SHP77 (cell line): ENCODE measurements at regions not wholly inside any gene's neighbourhood (a gene's known extent, or its start where the extent isn't known, plus 50 kb on each side); places are given as distances from the start of the nearest gene placed in this dataset.
"Not testable (repeated sequence)": the region's sequence is repeated elsewhere in the genome, so short reads cannot be mapped to it uniquely, and the experiment has no call there.

ENCODE experiments used
- DNase-seq, 2 experiments: peaks; one replicate each; lab custom pipeline; 2025; lab: John Stamatoyannopoulos, UW

- DNase-seq: no peak
These were observed 368.5 kb downstream of the KIF2B start for GRCh38 chr17:54191261-54191660.

- no peak for DNase-seq
These were observed 371.5 kb downstream of the KIF2B start for GRCh38 chr17:54194268-54194667.

DNA sequence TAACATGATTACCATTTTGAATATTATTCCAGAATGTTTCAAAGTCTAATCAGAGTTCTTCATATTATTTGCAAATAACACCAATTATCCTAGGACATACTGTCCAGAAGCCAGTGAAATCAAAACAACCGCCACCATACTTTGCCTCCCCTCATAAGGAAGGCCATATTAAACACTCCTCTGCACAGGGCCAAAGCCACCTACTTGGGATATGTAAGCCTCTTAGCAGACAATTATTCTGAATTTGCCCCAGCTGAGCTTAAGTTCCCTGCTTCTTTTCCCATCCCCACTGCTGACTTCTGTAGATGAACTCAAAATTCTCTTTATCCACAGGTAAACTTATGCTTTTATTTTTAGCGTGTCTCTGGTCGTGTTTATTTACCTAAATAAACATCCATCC lies 374.0 kb downstream of the KIF2B start:
- DNase-seq: no peak

- DNase-seq: not testable (repeated sequence)
These were observed 378.7 kb downstream of the KIF2B start for GRCh38 chr17:54201380-54201779.

DNA sequence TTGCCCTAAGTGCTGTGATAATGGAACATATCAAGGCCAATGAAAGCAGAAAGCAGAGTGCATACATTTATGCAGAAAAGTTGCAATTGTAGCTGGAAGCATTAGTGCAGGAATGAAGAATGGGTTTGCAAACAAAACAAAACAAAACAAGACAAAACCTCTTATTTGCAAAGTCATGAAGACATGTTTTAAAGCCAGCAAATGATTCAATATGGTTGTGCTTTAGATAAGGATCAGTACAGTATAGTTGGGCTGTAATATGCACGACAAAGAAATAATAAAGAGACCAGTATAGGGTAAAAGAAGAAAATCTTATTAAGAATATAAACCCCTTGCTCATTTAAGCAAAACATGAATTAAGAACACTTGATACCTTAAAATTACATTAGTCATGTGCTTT lies 398.1 kb downstream of the KIF2B start:
- DNase-seq: no peak

DNA sequence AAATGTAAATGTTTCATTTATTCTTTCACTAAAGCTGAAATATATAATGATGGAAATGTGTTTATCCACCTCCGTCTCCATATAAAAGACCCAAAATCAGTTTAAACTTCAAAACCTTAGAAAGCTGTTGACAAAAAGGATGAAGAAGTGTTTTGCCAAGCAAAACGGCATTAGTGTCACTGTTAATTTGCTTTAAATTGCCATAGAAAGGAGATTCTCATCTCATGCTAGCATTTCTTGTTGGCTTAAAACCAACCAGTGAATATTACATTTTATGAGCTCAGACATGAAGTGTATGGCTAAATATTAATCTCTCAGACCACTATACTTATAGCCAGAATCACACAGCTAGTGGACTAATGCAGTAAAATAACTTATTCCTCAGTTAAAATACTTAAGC lies 398.8 kb downstream of the KIF2B start:
- no peak for DNase-seq

DNA sequence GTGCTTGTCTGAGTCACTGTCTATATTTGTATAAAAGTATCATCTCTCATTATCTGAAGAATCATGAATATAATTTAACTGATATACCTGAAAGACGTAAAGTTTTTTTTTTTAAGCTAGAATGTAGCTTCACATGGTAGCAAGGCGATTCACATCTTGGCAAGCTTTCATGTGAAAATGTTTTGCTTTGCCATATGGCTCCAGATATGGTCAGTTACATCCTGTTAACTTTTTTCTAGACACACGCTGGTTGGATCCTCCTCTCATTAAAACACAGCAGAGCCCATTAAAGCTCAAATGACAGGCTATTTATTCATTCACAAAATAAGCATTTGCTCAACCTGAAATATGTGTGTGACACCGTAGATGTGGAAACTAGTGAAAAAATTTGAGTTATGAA lies 412.8 kb downstream of the KIF2B start:
- no peak for DNase-seq

DNA sequence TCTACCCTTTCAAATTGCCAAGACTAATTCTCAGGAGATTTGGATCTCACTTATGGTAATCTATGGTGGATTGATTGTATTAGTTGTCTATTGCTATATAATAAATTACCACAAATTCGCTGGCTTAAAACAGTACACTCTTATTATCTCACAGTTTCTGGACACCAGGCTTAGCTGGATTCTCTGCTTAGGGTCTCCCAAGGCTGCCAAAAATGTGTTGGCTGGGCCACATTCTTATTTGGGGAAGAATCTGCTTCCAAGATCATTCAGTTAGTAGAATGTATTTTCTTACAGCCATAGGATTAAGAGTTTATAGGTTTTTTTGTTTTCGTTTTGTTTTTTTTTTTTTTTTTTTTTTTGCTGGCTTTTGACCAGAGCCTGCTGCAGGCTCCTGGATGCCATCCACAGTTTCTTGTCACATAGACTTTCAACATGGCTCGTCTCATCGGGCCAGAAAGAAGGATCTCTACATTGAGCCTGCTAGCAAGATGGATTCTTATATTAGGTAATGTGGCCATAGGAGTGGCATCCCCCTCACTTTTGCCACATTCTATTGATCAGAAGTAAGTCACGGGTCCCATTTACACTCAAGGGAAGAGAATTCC lies 415.3 kb downstream of the KIF2B start:
- no peak for DNase-seq

GRCh38 chr17:54239291-54239690 lies 416.6 kb downstream of the KIF2B start:
- DNase-seq: no peak

DNA sequence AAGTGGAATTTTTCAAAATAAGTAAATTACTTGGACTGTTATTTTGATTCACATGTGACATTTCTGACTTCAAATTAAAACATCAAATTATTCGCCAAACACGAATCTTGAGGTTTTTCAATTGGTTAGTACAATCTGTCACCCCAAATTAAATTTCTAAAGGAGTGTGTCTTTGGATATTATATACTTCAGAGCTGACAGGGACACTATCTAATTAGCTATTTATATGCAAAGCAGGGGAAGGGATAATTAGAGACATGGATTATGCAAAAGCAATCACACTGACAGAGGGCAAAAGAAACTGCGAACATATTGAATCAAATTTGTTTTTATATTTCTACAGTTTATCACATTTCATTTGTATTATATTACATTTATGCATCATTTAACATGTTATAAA lies 433.0 kb downstream of the KIF2B start:
- DNase-seq: no peak

DNA sequence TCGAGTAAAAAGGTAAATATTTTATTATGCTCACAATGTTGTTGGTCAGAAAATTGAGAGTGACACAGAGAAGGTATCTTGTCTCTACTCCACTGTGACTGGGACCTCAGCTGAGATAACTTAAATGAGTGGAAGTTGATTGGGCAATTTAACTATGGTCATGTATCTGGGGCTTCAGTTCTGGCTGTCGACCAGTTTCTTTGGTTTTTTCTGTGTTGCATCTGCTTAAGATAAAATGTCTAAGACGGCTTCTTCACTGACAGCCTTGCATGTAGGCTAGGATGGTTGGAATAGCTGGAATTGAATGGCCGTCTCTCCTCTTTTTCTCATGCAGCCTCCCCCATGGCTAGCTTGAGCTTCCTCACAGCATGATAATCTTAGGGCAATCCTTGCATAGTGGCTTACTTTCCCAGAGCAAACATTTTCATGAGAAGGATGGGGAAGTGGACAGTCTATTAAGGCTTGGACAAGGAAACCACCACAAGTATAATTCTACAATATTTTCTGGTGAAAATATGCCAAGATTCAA lies 433.7 kb downstream of the KIF2B start:
- DNase-seq: no peak

GRCh38 chr17:54257440-54257839 lies 434.7 kb downstream of the KIF2B start:
- no peak for DNase-seq

- no peak for DNase-seq
These were observed 436.7 kb downstream of the KIF2B start for GRCh38 chr17:54259476-54259875.

GRCh38 chr17:54261465-54261864 lies 438.7 kb downstream of the KIF2B start:
- no peak for DNase-seq

- DNase-seq: no peak
These were observed 447.2 kb downstream of the KIF2B start for GRCh38 chr17:54269881-54270280.

DNA sequence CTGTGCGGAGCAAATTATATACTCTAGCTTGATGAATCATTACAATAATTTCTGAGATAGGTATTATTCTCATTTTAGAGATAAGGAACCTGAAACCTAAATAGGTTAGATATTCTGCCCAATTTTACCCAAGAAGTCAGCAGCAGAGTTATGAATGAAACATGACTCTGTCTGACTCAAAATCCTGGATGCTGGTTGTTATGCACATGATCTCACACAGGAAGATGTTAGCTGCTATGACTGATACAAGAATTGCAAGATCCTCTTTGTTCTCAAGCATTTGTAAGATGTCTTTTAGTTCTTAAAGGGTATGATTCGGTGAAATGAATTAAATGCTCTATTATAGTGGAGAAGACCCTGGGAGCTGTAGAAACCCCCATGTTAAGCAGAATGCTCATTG lies 447.8 kb downstream of the KIF2B start:
- no peak for DNase-seq

- no peak for DNase-seq
These were observed 455.1 kb downstream of the KIF2B start for GRCh38 chr17:54277868-54278267.

DNA sequence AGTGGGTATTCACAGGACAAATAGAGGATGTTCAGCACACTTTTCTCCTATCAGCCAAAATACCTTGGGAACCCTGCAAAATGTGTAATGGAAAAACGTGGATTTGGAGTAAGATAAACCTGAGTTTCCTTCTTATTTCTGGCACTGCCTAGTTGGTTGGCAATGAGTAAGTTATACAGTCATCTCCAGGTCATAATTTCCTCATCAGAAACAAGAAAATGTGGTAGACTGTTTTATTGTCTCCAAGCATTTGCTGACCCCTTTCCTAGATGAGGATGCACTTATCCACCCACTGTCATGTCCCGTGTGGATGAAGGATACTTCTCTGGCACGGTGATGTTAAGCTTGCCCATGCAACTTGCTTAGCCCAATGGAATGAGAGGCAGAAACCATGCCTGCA lies 458.0 kb downstream of the KIF2B start:
- no peak for DNase-seq

- no peak for DNase-seq
These were observed 460.2 kb downstream of the KIF2B start for GRCh38 chr17:54282886-54283285.

DNA sequence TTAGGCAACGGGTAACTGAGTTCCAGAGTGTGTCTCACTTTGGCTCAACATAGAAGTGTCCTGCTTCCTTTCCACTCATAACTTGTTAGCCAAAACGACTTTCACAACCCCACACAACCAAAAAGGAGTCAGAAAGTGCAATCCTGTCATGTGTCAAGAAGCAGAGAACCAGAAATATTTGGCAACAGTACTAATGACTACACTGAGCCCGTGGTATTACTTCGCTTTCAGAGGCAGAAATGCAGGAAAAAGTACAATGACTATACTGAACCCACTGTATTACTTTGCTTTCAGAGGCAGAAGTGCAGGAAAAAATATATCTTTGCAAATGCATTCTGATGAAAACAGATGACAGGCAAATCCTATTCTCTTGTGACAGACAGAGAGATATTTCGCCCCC lies 484.6 kb downstream of the KIF2B start:
- no peak for DNase-seq

DNA sequence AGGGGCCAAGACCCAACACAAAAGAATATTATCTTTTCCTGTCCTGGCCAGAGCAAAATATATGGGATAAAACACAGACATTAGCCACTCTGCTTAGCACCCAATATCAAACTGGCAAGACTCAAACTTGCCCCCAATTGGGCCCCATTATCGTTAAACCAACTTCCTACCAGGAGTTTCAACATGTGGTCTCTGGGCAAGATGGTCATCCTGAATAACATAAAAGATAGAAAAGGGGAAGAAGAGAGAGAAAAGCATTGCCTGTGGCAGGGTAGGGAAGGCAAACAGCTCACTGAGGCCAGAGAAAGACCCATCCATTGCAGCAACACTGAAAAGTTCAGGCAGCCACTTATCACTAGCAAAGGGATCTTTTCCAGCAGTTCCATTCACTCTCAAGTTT lies 502.1 kb downstream of the KIF2B start:
- no peak for DNase-seq

DNA sequence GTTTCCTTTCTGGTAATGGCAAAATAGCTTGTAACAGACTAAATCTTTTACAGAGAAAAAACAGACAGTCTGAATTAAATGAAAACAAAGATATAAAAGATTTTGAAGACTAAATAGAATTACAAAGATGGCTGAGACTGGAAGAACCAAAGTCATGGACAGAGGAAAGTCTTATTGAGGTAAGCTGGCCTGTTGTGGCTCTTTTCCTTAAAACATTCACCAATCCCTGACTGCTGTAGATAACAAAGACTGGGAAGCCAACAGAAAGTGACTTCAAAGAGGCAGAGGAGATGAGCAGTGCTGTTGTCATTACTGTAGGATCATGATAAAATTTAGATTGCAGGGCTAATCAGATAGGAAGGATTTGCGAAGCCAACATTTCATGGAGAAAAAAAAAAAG lies 517.0 kb downstream of the KIF2B start:
- DNase-seq: no peak

GRCh38 chr17:54347495-54347894 lies 524.8 kb downstream of the KIF2B start:
- DNase-seq: no peak

DNA sequence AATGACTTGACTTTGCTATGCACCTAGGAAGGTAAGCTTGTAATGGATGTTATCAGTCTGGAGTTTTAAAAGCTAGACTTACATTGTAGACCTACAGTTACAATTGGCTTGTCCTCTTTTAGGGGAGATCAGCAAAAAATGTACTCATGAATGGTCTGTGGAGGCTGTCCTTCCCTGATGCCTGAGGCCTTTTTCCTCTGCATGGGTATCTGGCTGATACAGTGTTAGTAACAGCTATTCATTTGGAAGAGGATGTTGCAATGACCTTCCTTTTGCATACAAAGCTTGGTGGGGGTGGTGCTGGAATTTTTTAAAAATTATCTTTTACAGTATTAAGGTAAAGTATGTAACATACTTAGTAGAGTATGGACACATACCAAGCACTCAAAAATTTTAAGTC lies 525.5 kb downstream of the KIF2B start:
- DNase-seq: no peak
